Endothelial cell of umbilical vein (primary cell): ENCODE measurements at regions not wholly inside any gene's neighbourhood (a gene's known extent, or its start where the extent isn't known, plus 50 kb on each side); places are given as distances from the start of the nearest gene placed in this dataset.

Source experiments
- BruUV-seq: library from RNA; stranded (reverse); fragments of 400-500 nt; replicated peaks from 2 replicates; lab custom pipeline; 2021; lab: Mats Ljungman, UMichigan
- CTCF ChIA-PET: fragments of 300-600, 350-600 bp; sonication (Branson Sonifier 250); formaldehyde crosslinking; loops from one replicate; lab custom pipeline; 2021; ENCODE audit warnings: antibody characterized with exemption, inconsistent platforms; lab: Charles Lee
- POLR2A ChIA-PET: fragments of 300-600, 350-600 bp; sonication (Branson Sonifier 250); formaldehyde crosslinking; loops from one replicate; lab custom pipeline; 2021; ENCODE audit warnings: antibody characterized with exemption, inconsistent platforms; lab: Charles Lee
- DNase-seq: peaks from one replicate; pipeline ENCODE4 v3.0.0-alpha.2; 2011; ENCODE audit warnings: low read depth, low spot score
- FAIRE-seq: peaks from 2 replicates; lab custom pipeline; 2011; peaks lifted over from hg19 to GRCh38; lab: Jason Lieb, UNC
- H2AFZ ChIP-seq: 2 replicates; pipeline ENCODE4 v1.6.0; 2012; ENCODE audit warnings: low read depth, low read length, control low read depth, inconsistent platforms
- H3K27ac ChIP-seq: 2 replicates; pipeline ENCODE4 v1.5.1; 2011; ENCODE audit warnings: low read depth, mild to moderate bottlenecking, control low read depth, low read length, moderate library complexity; ENCODE audit not compliant: insufficient read depth
- H3K27me3 ChIP-seq, 2 experiments: 2 replicates each; pipeline versions ENCODE4 v1.6.0 to v1.6.1; 2011; ENCODE audit warnings: low read length in 2 of 2, mixed read lengths in 1 of 2; ENCODE audit not compliant: control insufficient read depth in 2 of 2, insufficient read depth in 2 of 2
- H3K36me3 ChIP-seq, 2 experiments: 2 replicates in 1 of 2; 3 replicates in 1 of 2; pipeline ENCODE4 v1.5.1; 2011; ENCODE audit warnings: low read length in 2 of 2, mild to moderate bottlenecking in 1 of 2, moderate library complexity in 1 of 2; ENCODE audit not compliant: control insufficient read depth in 2 of 2, insufficient read depth in 2 of 2; ENCODE audit errors: extremely low read depth in 1 of 2
- H3K4me1 ChIP-seq: 3 replicates; pipeline ENCODE4 v1.5.1; 2011; ENCODE audit warnings: mild to moderate bottlenecking, low read length; ENCODE audit not compliant: control insufficient read depth, insufficient read depth; ENCODE audit errors: extremely low read depth
- H3K4me2 ChIP-seq: 2 replicates; pipeline ENCODE4 v1.6.1; 2011; ENCODE audit warnings: low read length, control low read depth, mixed read lengths; ENCODE audit not compliant: insufficient read depth
- H3K4me3 ChIP-seq, 3 experiments: fragments of 200-600 bp in 1 of 3; sonication (generic), shearing (Covaris generic) in 1 of 3; replicated peaks in 1 of 3; 2 replicates each; pipeline ENCODE4 v1.5.1; 2011 to 2016; ENCODE audit warnings: control low read depth in 3 of 3, low read length in 3 of 3, mild to moderate bottlenecking in 2 of 3, inconsistent platforms in 1 of 3, low read depth in 1 of 3, moderate library complexity in 1 of 3; ENCODE audit not compliant: insufficient read depth in 1 of 3
- H3K79me2 ChIP-seq: 2 replicates; pipeline ENCODE4 v1.6.0; 2012; ENCODE audit warnings: low read length, inconsistent platforms; ENCODE audit not compliant: control insufficient read depth, insufficient read depth
- H3K9ac ChIP-seq: replicated peaks from 2 replicates; pipeline ENCODE3; 2011; ENCODE audit warnings: low read length, control low read depth; ENCODE audit not compliant: insufficient read depth; ENCODE audit errors: extremely low read depth
- H3K9me1 ChIP-seq: replicated peaks from 3 replicates; pipeline ENCODE4 v1.6.0; 2011; ENCODE audit warnings: mild to moderate bottlenecking, low read length; ENCODE audit not compliant: control insufficient read depth, insufficient read depth; ENCODE audit errors: extremely low read depth
- H3K9me3 ChIP-seq: replicated peaks from 2 replicates; pipeline ENCODE4 v1.5.1; 2012; ENCODE audit warnings: low read length, inconsistent platforms; ENCODE audit not compliant: control insufficient read depth, insufficient read depth
- H4K20me1 ChIP-seq: replicated peaks from 2 replicates; pipeline ENCODE3; 2011; ENCODE audit warnings: mild to moderate bottlenecking, low read length; ENCODE audit not compliant: control insufficient read depth, insufficient read depth; ENCODE audit errors: extremely low read depth
- EZH2 ChIP-seq: IDR thresholded peaks from 2 replicates; pipeline ENCODE4 v1.6.1; 2012; ENCODE audit warnings: borderline replicate concordance, low read depth, mild to moderate bottlenecking, moderate library complexity, low read length, inconsistent platforms; ENCODE audit not compliant: severe bottlenecking
- FOS ChIP-seq: IDR thresholded peaks from 2 replicates; pipeline ENCODE4 v1.6.1; 2011; ENCODE audit warnings: mild to moderate bottlenecking, low read length, moderate library complexity, borderline replicate concordance; ENCODE audit not compliant: insufficient read depth
- GATA2 ChIP-seq: IDR thresholded peaks from 2 replicates; pipeline ENCODE4 v1.7.0; 2011; ENCODE audit warnings: low read depth, mild to moderate bottlenecking, moderate library complexity, mixed read lengths, low read length; ENCODE audit not compliant: insufficient read length, insufficient read depth
- JUN ChIP-seq: IDR thresholded peaks from 2 replicates; pipeline ENCODE4 v1.6.1; 2011; ENCODE audit warnings: borderline replicate concordance, low read depth; ENCODE audit not compliant: insufficient read length, insufficient read depth
- MYC ChIP-seq: IDR thresholded peaks from one replicate; pipeline ENCODE4 v1.6.1; 2011; ENCODE audit warnings: mild to moderate bottlenecking, low read depth, low read length
- POLR2A ChIP-seq: IDR thresholded peaks from 2 replicates; pipeline ENCODE4 v1.6.1; 2012; ENCODE audit warnings: low read depth, mild to moderate bottlenecking, control low read depth, low read length
- POLR2AphosphoS5 ChIP-seq: IDR thresholded peaks from 2 replicates; pipeline ENCODE4 v1.6.1; 2012; ENCODE audit warnings: low read depth, mild to moderate bottlenecking, control low read depth, low read length, moderate library complexity; ENCODE audit not compliant: insufficient read depth
- dilution Hi-C: fragments of 300-500 bp; cut with MboI; formaldehyde crosslinking; loops from one replicate; pipeline ENCODE4 v1.15.0; 2019; ENCODE audit warnings: low sequenced_read_pairs; ENCODE audit not compliant: extremely low pct_ligation_motif_present
- intact Hi-C: fragments of 100-400 bp; cut with micrococcal nuclease; formaldehyde crosslinking; loops from one replicate; pipeline ENCODE4 v1.10.0; 2022
- TF ChIP-seq, protein P1 (sequence below): IDR thresholded peaks from 2 replicates; pipeline ENCODE4 v1.6.1; 2011; ENCODE audit not compliant: insufficient read depth, insufficient read length
- TF ChIP-seq, protein P2 (sequence below), 2 donors: IDR thresholded peaks; 1 replicate in 1 of 2; 2 replicates in 1 of 2; pipeline ENCODE4 v1.5.1; 2011; ENCODE audit warnings: low read length in 2 of 2, mild to moderate bottlenecking in 2 of 2, moderate library complexity in 2 of 2, control low read depth in 1 of 2, inconsistent platforms in 1 of 2, low read depth in 1 of 2; ENCODE audit not compliant: insufficient read depth in 1 of 2; ENCODE audit errors: extremely low read depth in 1 of 2

DNA sequence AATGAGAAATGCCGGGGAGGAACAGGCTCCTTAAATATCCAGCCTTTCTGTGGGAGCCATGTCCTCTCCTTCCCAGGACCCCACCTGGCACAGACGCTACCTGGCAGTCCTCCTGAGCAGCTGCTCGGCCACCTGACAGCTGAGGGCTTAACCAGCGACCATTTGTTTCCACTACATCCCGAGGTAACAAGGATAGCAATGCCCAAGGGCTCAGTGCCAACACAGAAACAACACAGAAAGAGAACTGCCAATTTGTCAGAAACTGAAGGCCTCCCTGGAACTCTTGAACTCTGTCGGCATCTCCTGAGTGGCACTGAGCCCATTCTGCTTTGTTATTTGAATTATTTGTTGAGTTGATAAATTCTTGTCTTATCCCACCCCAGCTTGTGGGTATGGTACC, 122.2 kb upstream of the ARHGAP28 start:
- Histone ChIP-seq H3K4me1 (no peaks in the 10 kb centered on the region), H3K27ac (no peak overlapping the region), H3K36me3 (no peaks in the 10 kb centered on the region), H3K4me2 (no peak overlapping the region), H3K27me3 (peaks cover 0 to 2% of the 10 kb centered on the region in 2 experiments), H3K79me2 (no peaks in the 10 kb centered on the region), H3K4me3 (no peak overlapping the region), H2AFZ (no peak overlapping the region), H3K9me1 (no peaks in the 10 kb centered on the region), H4K20me1 (no peaks in the 10 kb centered on the region), H3K9me3 (no peaks in the 10 kb centered on the region), H3K9ac (no peak overlapping the region)
- no peak for FAIRE-seq
- ChIA-PET POLR2A (no interaction called here), CTCF (interaction anchor here (1.3 kb wide), 1 partner anchor 10 kb away, joined by 3 read pairs; no protein-coding TSS in a partner anchor)
- TF ChIP-seq POLR2AphosphoS5 (no peak), GATA2 (no peak), POLR2A (no peak), MYC (no peak), JUN (no peak), FOS (no peak), EZH2 (no peak)
- TF ChIP-seq, protein P1, sequence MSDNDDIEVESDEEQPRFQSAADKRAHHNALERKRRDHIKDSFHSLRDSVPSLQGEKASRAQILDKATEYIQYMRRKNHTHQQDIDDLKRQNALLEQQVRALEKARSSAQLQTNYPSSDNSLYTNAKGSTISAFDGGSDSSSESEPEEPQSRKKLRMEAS: no peak
- TF ChIP-seq, protein P2, sequence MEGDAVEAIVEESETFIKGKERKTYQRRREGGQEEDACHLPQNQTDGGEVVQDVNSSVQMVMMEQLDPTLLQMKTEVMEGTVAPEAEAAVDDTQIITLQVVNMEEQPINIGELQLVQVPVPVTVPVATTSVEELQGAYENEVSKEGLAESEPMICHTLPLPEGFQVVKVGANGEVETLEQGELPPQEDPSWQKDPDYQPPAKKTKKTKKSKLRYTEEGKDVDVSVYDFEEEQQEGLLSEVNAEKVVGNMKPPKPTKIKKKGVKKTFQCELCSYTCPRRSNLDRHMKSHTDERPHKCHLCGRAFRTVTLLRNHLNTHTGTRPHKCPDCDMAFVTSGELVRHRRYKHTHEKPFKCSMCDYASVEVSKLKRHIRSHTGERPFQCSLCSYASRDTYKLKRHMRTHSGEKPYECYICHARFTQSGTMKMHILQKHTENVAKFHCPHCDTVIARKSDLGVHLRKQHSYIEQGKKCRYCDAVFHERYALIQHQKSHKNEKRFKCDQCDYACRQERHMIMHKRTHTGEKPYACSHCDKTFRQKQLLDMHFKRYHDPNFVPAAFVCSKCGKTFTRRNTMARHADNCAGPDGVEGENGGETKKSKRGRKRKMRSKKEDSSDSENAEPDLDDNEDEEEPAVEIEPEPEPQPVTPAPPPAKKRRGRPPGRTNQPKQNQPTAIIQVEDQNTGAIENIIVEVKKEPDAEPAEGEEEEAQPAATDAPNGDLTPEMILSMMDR (IDR thresholded peaks at IDR 0.05; ENCODE audit: extremely low read depth in 1 of 2, insufficient read depth in 1 of 2, low read depth in 1 of 2, low read length in 2 of 2): no peak
- dilution Hi-C loops: no loop called here
- DNase-seq: no peak
- BruUV-seq: no TSS peak
- intact Hi-C loops: no loop called here
